ENCODE measurements at regions not wholly inside any gene's neighbourhood (a gene's known extent, or its start where the extent isn't known, plus 50 kb on each side); places are given as distances from the start of the nearest gene placed in this dataset.

- TF ChIP-seq REST (IDR thresholded peaks at IDR 0.05; ENCODE audit: unreplicated experiment) (no peak), CREB1 (CRISPR knock-in tag; IDR thresholded peaks at IDR 0.05; ENCODE audit: low read depth) (no peak), STAT1 (IDR thresholded peaks at IDR 0.05; ENCODE audit: unreplicated experiment) (no peak), NANOG (IDR thresholded peaks at IDR 0.05; ENCODE audit: borderline replicate concordance) (no peak), ETS1 (IDR thresholded peaks at IDR 0.05) (no peak), ZNF331 (CRISPR knock-in tag; IDR thresholded peaks at IDR 0.05; ENCODE audit: low read depth) (no peak)
Observed at GRCh38 chr2:150856596-150857281, 369.3 kb upstream of the RND3 start (continued).

GRCh38 chr2:150853263-150853662 lies 365.8 kb upstream of the RND3 start:
- Mint-ChIP-seq H3K4me3 (no peak overlapping the region), H3K36me3 (ENCODE audit: low read depth) (peaks cover 59% of the 10 kb centered on the region), H3K27ac (no peak overlapping the region), H3K9me3 (peaks cover 46% of the 10 kb centered on the region), H3K4me1 (0 out of 3 replicates have a peak, but pooled peaks cover 2% of the 10 kb centered on the region), H3K27me3 (ENCODE audit: insufficient read depth, low read depth, poor library complexity) (peaks cover 5% of the 10 kb centered on the region)
- no peak overlapping the region for H3K27ac ChIP-seq (ENCODE audit: low read depth)
- no peaks in the 10 kb centered on the region for H3K79me2 ChIP-seq (replicated peaks; ENCODE audit: insufficient read depth)
- H3K9me2 ChIP-seq (ENCODE audit: insufficient read depth): peaks cover 22% of the 10 kb centered on the region
- H4K20me1 ChIP-seq (replicated peaks; ENCODE audit: insufficient read depth): no peaks in the 10 kb centered on the region
- no peak overlapping the region for H3K4me2 ChIP-seq
- TF ChIP-seq EZH2 (IDR thresholded peaks at IDR 0.05; ENCODE audit: low read depth, unreplicated experiment) (no peak), CREB1 (CRISPR knock-in tag; IDR thresholded peaks at IDR 0.05; ENCODE audit: low read depth) (no peak), NANOG (IDR thresholded peaks at IDR 0.05; ENCODE audit: borderline replicate concordance) (no peak), ZNF462 (CRISPR knock-in tag; IDR thresholded peaks at IDR 0.05) (no peak), EZH2phosphoT487 (IDR thresholded peaks at IDR 0.05; ENCODE audit: unreplicated experiment) (no peak)
- peak overlapping the region; percentile 32; the same call in 1 of the 2 replicates for H2AFZ ChIP-seq
- H3K27me3 ChIP-seq (ENCODE audit: insufficient read depth): no peaks in the 10 kb centered on the region
- no peak for ATAC-seq
- H3K36me3 ChIP-seq (ENCODE audit: insufficient read depth): peaks cover 6% of the 10 kb centered on the region; the same call in 1 of the 2 replicates
- no peaks in the 10 kb centered on the region for H3K4me1 ChIP-seq (ENCODE audit: insufficient read depth)
- H3K4me3 ChIP-seq: no peak overlapping the region
- no peaks in the 10 kb centered on the region for H3F3A ChIP-seq (replicated peaks; ENCODE audit: low read depth)
- no peak for DNase-seq (ENCODE audit: low spot score)

All from GM23338 (cell line).